HG02588 (cell line): ENCODE measurements at regions not wholly inside any gene's neighbourhood (a gene's known extent, or its start where the extent isn't known, plus 50 kb on each side); places are given as distances from the start of the nearest gene placed in this dataset.
"Not testable (repeated sequence)": the region's sequence is repeated elsewhere in the genome, so short reads cannot be mapped to it uniquely, and the experiment has no call there.

Experiments
- ATAC-seq: cut with Tn5 transposase; IDR thresholded peaks from one replicate; pipeline ENCODE4 v1.9.1; 2021; ENCODE audit warnings: mild to moderate bottlenecking, moderate library complexity; ENCODE audit not compliant: unreplicated experiment

DNA sequence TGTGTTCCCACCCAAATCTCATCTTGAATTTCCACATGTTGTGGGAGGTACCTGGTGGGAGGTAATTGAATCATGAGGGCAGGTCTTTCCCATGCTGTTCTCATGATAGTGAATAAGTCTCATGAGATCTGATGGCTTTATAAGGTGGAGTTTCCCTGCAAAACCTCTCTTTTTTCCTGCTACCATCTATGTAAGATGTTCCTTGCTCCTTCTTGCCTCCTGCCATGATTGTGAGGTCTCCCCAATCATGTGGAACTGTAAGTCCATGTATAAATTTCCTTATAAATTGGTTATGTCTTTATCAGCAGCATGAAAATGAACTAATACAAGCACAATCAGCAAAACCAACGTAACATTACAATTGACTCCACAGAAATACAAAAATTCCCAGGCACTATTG, 814.8 kb upstream of the CITED2 start:
- not testable (repeated sequence) for ATAC-seq

DNA sequence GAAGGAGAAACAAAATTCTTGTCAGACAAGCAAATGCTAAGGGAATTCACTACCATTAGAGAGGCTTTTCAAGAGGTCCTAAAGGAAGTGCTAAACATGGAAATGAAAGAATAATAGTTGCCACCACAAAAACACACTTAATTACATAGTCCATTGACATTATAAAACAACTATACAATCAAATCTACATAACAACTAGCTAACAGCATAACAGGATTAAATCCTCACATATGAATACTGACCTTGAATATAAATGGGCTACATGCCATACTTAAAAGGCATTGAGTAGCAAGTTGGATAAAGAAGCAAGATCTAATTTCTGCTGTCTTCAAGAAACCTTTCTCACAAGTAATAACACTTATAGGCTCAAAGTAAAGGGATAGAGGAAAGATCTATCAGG, 811.5 kb upstream of the CITED2 start:
- no peak for ATAC-seq

GRCh38 chr6:140183881-140184280, 809.4 kb upstream of the CITED2 start:
- ATAC-seq: no peak

GRCh38 chr6:140182821-140183220, 808.4 kb upstream of the CITED2 start:
- ATAC-seq: no peak

GRCh38 chr6:140181876-140182275, 807.4 kb upstream of the CITED2 start:
- ATAC-seq: no peak

DNA sequence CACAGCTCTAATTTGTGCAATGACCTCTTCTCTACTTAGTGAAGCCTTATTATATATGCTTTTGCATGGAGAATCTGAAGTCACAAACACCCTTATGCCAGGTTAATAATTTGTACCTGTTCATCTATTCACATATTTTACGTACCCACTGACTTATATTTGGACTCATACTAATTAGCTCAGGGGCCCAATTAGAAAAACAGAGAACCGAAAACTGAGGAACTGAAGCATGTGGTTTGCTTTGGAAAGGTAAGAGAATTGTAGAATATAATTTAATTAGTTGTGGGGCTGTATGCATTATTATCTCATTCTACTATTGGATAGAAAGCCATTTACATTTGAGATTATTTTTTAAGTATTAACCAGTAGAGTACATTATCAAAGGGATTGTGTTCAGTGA, 805.9 kb upstream of the CITED2 start:
- ATAC-seq: no peak

GRCh38 chr6:140178935-140179334, 804.5 kb upstream of the CITED2 start:
- ATAC-seq: no peak

DNA sequence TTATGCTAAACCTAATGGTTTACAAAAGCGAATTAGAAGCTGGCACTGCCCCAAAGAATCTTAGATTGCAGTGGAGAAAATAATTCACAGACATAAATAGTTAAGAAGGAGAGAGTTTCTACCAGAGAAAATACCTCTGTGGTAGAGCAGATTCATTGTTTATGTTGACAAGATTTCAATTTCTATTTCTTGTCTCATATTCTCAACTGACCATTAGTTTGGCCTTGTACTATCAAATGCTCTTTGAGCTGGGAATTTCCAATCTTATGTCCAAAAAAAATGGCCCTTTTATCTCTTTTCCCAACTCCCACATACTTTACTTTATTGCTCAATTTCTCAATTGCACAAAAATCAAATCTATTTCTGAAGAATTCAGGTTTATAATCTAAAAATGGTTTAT, 804.1 kb upstream of the CITED2 start:
- no peak for ATAC-seq

GRCh38 chr6:140176306-140176705, 801.9 kb upstream of the CITED2 start:
- no peak for ATAC-seq

DNA sequence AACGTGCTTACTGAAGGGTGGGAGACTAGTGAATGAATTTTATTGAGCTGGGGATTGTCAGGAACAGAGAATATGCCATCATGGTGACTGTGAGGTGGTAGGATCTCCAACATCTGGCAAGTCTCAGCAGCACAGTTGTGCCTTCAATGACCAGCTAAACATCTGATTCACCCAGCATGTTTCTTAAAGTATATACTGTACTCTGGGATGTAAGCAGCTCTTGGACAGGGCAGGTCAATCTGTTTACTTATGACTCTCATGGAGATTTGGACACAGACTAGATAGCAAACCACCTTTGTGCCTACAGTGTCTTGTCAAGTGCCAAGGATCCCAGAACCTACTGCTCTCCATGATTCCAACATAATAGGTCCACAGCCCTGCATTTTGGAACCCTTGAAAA, 801.0 kb upstream of the CITED2 start:
- ATAC-seq: no peak

GRCh38 chr6:140174524-140174923, 800.1 kb upstream of the CITED2 start:
- ATAC-seq: no peak

DNA sequence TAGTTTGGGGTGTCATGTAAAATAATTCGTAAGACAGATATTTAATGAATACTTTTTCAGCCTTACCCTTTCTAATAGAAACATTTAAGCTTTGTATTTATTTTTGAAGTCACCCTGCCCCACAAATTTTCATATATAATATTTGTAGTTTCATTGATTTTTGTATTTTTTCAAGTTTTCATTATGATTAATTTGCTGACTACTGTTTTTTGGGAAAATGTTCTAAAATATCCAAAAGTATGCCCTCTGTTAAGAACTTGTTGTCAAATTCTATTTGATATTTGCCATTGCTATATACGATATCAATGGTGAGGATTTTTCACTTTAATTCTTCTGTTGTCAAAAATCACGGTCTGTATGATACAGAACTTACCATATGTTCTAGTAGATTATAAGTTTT, 793.9 kb upstream of the CITED2 start:
- ATAC-seq: no peak

GRCh38 chr6:140160909-140161308, 786.5 kb upstream of the CITED2 start:
- ATAC-seq: no peak

DNA sequence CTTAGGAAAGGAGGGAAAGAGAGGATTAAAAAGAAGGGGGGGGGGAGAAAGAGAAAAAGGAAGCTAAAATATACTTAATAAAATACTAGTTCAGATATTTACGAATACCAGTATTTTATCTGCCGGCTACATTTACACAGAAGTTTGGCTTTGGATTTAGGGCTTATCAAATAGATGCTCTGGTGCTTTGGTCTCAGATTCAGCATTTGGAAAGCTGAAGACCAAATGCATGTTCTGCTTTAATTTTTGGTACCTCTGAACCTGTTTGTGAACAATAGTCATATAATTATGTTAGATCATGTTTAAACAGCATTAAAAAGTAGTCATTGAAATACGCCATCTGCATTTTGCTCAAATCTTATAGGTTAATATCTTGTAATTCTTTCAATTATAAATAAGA, 786.0 kb upstream of the CITED2 start:
- no peak for ATAC-seq

DNA sequence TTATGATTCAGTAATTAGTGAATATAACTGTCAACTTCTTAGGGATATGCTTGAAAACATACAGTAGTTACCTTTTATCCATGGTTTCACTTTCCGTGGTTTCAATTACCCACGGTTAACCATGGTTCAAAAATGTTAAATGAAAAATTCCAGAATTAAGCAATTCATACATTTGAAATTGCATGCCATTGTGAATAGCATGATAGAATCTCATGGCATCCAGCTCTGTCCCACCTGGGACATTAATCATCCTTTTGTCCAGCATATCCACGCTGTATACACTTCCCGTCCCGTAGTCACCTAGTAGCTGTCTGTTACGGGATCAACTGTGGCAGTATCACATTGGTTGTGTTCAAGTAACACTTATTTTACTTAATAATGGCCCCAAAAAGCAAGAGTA, 781.7 kb upstream of the CITED2 start:
- no peak for ATAC-seq

GRCh38 chr6:140155451-140156126, 781.1 kb upstream of the CITED2 start:
- no peak for ATAC-seq

DNA sequence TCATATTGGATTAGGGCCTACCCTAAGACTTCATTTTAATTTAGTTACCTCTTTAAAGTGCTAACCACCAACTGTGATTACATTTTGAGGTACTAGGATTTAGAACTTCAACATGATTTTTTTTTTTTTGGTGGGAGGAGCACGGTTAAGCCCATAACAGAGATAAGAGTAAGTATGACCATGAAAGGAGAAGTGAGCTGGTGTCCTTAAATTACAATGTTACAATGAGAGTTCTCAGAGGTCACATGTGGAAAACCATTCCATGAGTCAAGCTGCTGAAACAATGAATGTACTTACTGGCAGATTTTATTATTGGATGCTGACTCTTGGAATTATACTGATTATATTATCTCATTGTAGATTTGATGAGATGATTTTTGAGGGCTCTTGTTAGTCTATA, 779.3 kb upstream of the CITED2 start:
- ATAC-seq: no peak

DNA sequence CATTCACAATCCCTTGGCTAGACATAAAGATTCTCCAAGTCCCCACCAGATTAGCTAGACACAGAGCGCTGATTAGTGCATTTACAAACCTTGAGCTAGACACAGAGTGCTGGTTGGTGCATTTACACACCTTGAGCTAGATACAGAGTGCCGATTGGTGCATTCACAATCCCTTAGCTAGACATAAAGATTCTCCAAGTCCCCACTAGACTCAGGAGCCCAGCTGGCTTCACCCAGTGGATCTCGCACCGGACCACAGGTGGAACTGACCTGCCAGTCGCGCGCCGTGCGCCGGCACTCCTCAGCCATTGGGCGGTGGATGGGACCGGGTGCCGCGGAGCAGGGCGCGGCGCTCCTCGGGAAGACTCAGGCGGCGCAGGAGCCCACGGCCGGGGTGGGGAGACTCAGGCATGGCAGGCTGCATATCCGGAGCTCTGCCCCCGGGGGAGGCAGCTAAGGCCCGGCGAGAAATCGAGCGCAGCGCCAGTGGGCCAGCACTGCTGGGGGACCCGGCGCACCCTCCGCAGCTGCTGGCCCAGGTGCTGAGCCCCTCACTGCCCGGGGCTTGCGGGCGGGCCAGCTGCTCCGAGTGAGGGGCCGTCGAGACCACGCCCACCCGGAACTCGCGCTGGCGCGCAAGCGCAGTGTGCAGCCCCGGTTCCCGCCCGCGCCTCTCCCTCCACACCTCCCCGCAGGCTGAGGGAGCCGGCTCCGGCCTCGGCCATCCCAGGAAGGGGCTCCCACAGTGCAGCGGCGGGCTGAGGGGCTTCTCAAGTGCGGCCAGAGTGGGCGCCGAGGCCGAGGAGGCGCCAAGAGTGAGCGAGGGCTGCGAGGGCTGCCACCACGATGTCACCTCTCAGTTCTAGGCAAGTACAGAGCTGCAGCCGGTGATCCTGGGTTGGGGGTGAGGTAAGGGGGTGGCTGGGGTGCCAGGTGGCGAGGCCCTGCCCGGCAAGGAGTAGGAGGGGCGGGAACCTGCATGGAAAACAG, 773.7 kb upstream of the CITED2 start:
- not testable (repeated sequence) for ATAC-seq

DNA sequence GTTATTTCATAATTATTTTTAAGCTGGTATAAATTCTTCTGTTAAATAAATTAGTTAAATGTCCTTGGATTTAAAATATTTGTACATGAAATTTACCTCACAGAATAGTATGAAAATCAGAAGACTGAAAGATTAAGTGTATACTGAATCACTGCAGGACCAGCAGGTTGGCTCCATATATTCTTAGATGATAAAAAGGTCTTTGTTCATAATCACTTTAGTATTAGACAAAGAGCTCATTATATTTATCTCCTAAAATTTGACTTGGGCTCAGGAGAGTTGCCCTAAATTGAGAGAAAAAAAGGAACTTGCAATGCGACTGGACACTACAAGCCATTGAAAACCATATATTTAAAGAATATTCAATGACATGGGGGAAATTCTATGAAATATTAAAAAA, 766.4 kb upstream of the CITED2 start:
- ATAC-seq: no peak

DNA sequence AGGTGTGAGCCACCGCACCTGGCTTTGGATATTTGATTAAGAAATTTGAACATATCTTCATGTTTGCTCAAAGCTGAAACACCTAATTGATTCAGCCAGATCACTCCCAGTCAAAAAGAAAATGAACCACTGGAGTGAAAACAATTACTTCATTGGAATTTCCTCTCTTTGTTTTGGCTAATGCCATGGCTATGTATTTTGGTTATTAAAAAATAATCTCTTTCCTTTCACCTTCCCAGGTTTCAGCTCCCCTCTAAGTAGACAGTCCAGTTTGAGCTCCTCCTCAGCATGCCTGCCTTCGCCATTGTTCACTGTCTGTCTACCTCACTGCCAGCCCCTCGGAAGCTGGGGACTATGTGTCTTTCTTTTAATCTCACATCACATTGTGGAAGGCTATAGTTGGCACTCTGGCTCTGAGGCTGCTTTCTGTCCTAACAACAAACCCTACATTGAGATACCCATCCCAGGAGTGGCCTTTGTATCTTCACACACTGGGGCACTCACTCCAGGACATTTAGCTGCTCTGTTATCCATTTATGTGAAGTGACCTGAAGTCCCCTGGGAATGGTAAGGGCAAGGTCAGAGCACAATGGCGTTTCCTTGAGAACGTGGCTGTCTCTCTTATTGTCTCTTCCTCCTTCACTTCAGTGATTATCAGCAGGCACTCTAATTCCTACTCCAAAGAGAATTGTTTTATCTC, 764.0 kb upstream of the CITED2 start:
- ATAC-seq: no peak

GRCh38 chr6:140134224-140134623, 759.8 kb upstream of the CITED2 start:
- ATAC-seq: no peak

DNA sequence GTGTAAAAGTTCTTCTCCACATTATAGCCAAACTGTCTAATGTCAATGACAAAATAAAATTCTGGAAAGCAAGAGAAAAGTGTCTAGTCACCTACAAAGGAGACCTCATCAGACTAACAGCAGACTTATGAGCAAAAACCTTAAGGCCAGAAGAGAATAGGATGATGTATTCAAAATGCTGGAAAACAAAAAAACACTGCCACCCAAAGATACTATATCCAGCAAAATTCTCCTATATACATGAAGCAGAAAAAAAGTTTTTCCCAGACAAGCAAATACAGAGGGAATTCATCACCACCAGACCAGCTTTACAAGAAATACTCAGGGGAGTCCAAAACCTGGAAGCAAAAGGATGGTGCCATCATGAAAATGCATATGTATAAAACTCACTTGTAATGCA, 755.6 kb upstream of the CITED2 start:
- ATAC-seq: no peak
